Mesenchymal stem cell (in vitro differentiated cells and primary cell): ENCODE measurements at regions not wholly inside any gene's neighbourhood (a gene's known extent, or its start where the extent isn't known, plus 50 kb on each side); places are given as distances from the start of the nearest gene placed in this dataset.

Experiments
- DNase-seq: peaks from one replicate; pipeline ENCODE4 v3.0.0-alpha.2; 2013
- H2AFZ ChIP-seq: one replicate; pipeline ENCODE4 v1.6.1; 2013; ENCODE audit warnings: low read depth, mild to moderate bottlenecking, control low read depth, inconsistent platforms, low read length, moderate library complexity
- H2AK5ac ChIP-seq: 2 replicates; pipeline ENCODE4 v1.6.1; 2013; ENCODE audit warnings: low read length, moderate library complexity, mild to moderate bottlenecking, inconsistent platforms; ENCODE audit not compliant: severe bottlenecking
- H2BK120ac ChIP-seq: one replicate; pipeline ENCODE4 v1.6.1; 2013; ENCODE audit warnings: low read depth, mild to moderate bottlenecking, inconsistent platforms, low read length, moderate library complexity
- H2BK12ac ChIP-seq, 2 experiments: one replicate each; pipeline ENCODE4 v1.6.1; 2013; ENCODE audit warnings: inconsistent platforms in 2 of 2, low read length in 2 of 2, mild to moderate bottlenecking in 2 of 2, moderate library complexity in 2 of 2, control low read depth in 1 of 2
- H2BK15ac ChIP-seq: one replicate; pipeline ENCODE4 v1.6.1; 2013; ENCODE audit warnings: mild to moderate bottlenecking, low read depth, inconsistent platforms; ENCODE audit not compliant: poor library complexity, severe bottlenecking
- H2BK5ac ChIP-seq: 2 replicates; pipeline ENCODE4 v1.6.1; 2013; ENCODE audit warnings: low read depth, mild to moderate bottlenecking, low read length, control low read depth, inconsistent platforms; ENCODE audit not compliant: poor library complexity, severe bottlenecking
- H3K14ac ChIP-seq, 2 experiments: one replicate each; pipeline ENCODE4 v1.6.1; 2013; ENCODE audit warnings: inconsistent platforms in 2 of 2, low read length in 2 of 2, control low read depth in 1 of 2, mild to moderate bottlenecking in 1 of 2, moderate library complexity in 1 of 2
- H3K18ac ChIP-seq, 2 experiments: one replicate each; pipeline ENCODE4 v1.6.1; 2013; ENCODE audit warnings: inconsistent platforms in 2 of 2, low read length in 2 of 2, control low read depth in 1 of 2, low read depth in 1 of 2, mild to moderate bottlenecking in 1 of 2
- H3K23ac ChIP-seq, 2 experiments: one replicate each; pipeline ENCODE4 v1.6.1; 2013; ENCODE audit warnings: inconsistent platforms in 2 of 2, low read length in 2 of 2, mild to moderate bottlenecking in 2 of 2, moderate library complexity in 2 of 2, control low read depth in 1 of 2
- H3K27ac ChIP-seq: 2 replicates; pipeline ENCODE4 v1.5.1; 2013; ENCODE audit warnings: mild to moderate bottlenecking, moderate library complexity, low read length, control low read depth, inconsistent platforms; ENCODE audit not compliant: poor library complexity, severe bottlenecking
- H3K27me3 ChIP-seq, 2 experiments: 2 replicates each; pipeline versions ENCODE4 v1.6.1 to v1.7.0; 2013; ENCODE audit warnings: low read length in 2 of 2, mild to moderate bottlenecking in 2 of 2, moderate library complexity in 2 of 2, control low read depth in 1 of 2, inconsistent platforms in 1 of 2; ENCODE audit not compliant: control insufficient read depth in 1 of 2, insufficient read depth in 1 of 2
- H3K36me3 ChIP-seq, 2 experiments: 2 replicates each; pipeline versions ENCODE4 v1.6.1 to v1.7.0; 2013; ENCODE audit warnings: low read length in 2 of 2, control low read depth in 1 of 2, inconsistent platforms in 1 of 2, low read depth in 1 of 2, mild to moderate bottlenecking in 1 of 2; ENCODE audit not compliant: insufficient read depth in 2 of 2, control insufficient read depth in 1 of 2
- H3K4ac ChIP-seq, 2 experiments: one replicate each; pipeline ENCODE4 v1.6.1; 2013; ENCODE audit warnings: inconsistent platforms in 2 of 2, low read length in 2 of 2, mild to moderate bottlenecking in 2 of 2, moderate library complexity in 2 of 2, control low read depth in 1 of 2, low read depth in 1 of 2
- H3K4me1 ChIP-seq: 2 replicates; pipeline ENCODE4 v1.6.1; 2013; ENCODE audit warnings: low read depth, low read length, control low read depth; ENCODE audit not compliant: control insufficient read depth, insufficient read depth
- H3K4me2 ChIP-seq: 2 replicates; pipeline ENCODE4 v1.6.1; 2013; ENCODE audit warnings: low read length, mild to moderate bottlenecking, inconsistent platforms; ENCODE audit not compliant: poor library complexity, severe bottlenecking
- H3K4me3 ChIP-seq, 2 experiments: 2 replicates each; pipeline versions ENCODE4 v1.5.1 to v1.7.0; 2013; ENCODE audit warnings: low read length in 2 of 2, mild to moderate bottlenecking in 2 of 2, control low read depth in 1 of 2, low read depth in 1 of 2; ENCODE audit not compliant: insufficient read depth in 1 of 2
- H3K79me1 ChIP-seq: replicated peaks from 2 replicates; pipeline ENCODE4 v1.6.1; 2013; ENCODE audit warnings: mild to moderate bottlenecking, control low read depth, low read length, inconsistent platforms; ENCODE audit not compliant: poor library complexity, severe bottlenecking
- H3K9ac ChIP-seq: 2 replicates; pipeline ENCODE4 v1.7.0; 2013; ENCODE audit warnings: mild to moderate bottlenecking, low read length, moderate library complexity
- H3K9me3 ChIP-seq: 2 replicates; pipeline ENCODE4 v1.7.0; 2013; ENCODE audit warnings: mild to moderate bottlenecking, low read length; ENCODE audit not compliant: control insufficient read depth
- H4K8ac ChIP-seq: one replicate; pipeline ENCODE4 v1.6.1; 2013; ENCODE audit warnings: inconsistent platforms, mild to moderate bottlenecking, low read length, moderate library complexity
- H4K91ac ChIP-seq: one replicate; pipeline ENCODE4 v1.6.1; 2013; ENCODE audit warnings: mild to moderate bottlenecking, low read length, inconsistent platforms
- WGBS: methylation state at CpG from one replicate; pipeline ENCODE4 v1.1.7; 2013; ENCODE audit warnings: mixed read lengths; 5-methylcytosine and 5-hydroxymethylcytosine counted together

- Histone ChIP-seq H3K14ac (no peak overlapping the region), H3K9me3 (no peaks in the 10 kb centered on the region), H3K4me3 (no peak overlapping the region), H3K4ac (no peak overlapping the region), H2BK15ac (no peak overlapping the region), H3K27me3 (no peaks in the 10 kb centered on the region), H2AFZ (no peak overlapping the region), H2BK5ac (no peak overlapping the region), H3K4me1 (peaks cover 2% of the 10 kb centered on the region), H3K23ac (no peak overlapping the region), H3K4me2 (no peak overlapping the region), H3K18ac (no peak overlapping the region), H3K9ac (no peak overlapping the region), H3K36me3 (no peaks in the 10 kb centered on the region), H2BK12ac (no peak overlapping the region), H2AK5ac (no peak overlapping the region), H2BK120ac (no peak overlapping the region), H3K27ac (no peak overlapping the region), H3K79me1 (no peaks in the 10 kb centered on the region), H4K91ac (no peak overlapping the region), H4K8ac (no peak overlapping the region)
- WGBS: 82% methylated on average over 1 of the region's 1 CpG
- DNase-seq: no peak
Observed at GRCh38 chr4:146098397-146098796, 77.1 kb upstream of the LSM6 start.

DNA sequence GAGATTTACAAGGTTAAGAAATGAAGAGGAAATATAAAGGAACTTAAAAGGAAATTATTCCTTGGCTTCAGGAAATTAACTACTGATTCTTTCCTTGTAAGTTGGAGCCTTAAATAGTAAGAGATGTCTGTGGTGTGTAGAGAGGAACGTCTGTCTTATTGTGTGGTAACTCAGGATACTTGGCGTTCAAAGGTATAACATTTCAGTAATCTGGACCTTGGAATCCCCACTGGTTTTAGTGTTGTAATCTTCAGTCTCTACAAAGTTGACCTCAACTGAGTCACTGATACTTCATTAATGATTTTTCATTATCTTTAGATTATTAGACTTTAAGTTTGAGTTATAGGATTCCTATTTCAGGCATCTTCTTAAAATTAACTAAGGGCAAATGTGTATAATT, 79.1 kb upstream of the LSM6 start:
- H3K27ac ChIP-seq: no peak overlapping the region
- no peak overlapping the region for H3K18ac ChIP-seq
- no peak overlapping the region for H3K4me2 ChIP-seq
- H3K4ac ChIP-seq: no peak overlapping the region
- no peak overlapping the region for H3K4me3 ChIP-seq
- H3K14ac ChIP-seq: no peak overlapping the region
- no peaks in the 10 kb centered on the region for H3K27me3 ChIP-seq
- H3K36me3 ChIP-seq: no peaks in the 10 kb centered on the region
- no peak overlapping the region for H3K23ac ChIP-seq
- H3K79me1 ChIP-seq: no peaks in the 10 kb centered on the region
- peaks cover 2% of the 10 kb centered on the region for H3K4me1 ChIP-seq
- no peak overlapping the region for H2BK120ac ChIP-seq
- no peak overlapping the region for H2AFZ ChIP-seq
- no peak overlapping the region for H2BK12ac ChIP-seq
- no peak overlapping the region for H4K8ac ChIP-seq
- no peaks in the 10 kb centered on the region for H3K9me3 ChIP-seq
- H3K9ac ChIP-seq: no peak overlapping the region
- H2BK5ac ChIP-seq: no peak overlapping the region
- no peak for DNase-seq
- no peak overlapping the region for H2AK5ac ChIP-seq
- no peak overlapping the region for H4K91ac ChIP-seq
- WGBS: 79% methylated on average over 1 of the region's 2 CpGs
- no peak overlapping the region for H2BK15ac ChIP-seq

DNA sequence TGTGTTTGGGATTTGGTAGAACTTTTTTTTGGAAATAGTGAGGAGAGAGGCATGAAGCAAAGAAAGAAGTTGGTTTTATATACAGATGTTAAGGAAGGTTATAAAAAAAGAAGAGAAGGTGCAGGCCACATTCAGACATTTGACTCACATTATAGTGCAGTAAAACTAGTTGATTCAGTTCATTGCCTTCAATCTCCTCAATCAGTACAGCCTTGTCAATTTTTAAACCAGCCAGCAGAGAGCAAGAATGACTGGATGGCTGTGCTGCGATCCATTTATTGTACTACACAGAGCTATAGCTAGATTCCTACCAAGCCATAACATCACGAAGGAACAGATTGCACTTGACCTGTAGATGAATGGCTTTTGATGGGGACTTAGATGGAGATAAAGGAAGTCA, 79.7 kb upstream of the LSM6 start:
- H2BK120ac ChIP-seq: no peak overlapping the region
- no peak overlapping the region for H4K91ac ChIP-seq
- no peak overlapping the region for H2BK5ac ChIP-seq
- no peak overlapping the region for H3K18ac ChIP-seq
- H2AK5ac ChIP-seq: no peak overlapping the region
- no peaks in the 10 kb centered on the region for H3K36me3 ChIP-seq
- H2AFZ ChIP-seq: no peak overlapping the region
- no peak for DNase-seq
- H3K23ac ChIP-seq: no peak overlapping the region
- no peak overlapping the region for H3K4ac ChIP-seq
- no peak overlapping the region for H4K8ac ChIP-seq
- H3K79me1 ChIP-seq: no peaks in the 10 kb centered on the region
- H2BK15ac ChIP-seq: no peak overlapping the region
- peaks cover 2% of the 10 kb centered on the region for H3K4me1 ChIP-seq
- H2BK12ac ChIP-seq: no peak overlapping the region
- H3K4me2 ChIP-seq: no peak overlapping the region
- no peak overlapping the region for H3K4me3 ChIP-seq
- H3K9me3 ChIP-seq: no peaks in the 10 kb centered on the region
- H3K14ac ChIP-seq: no peak overlapping the region
- H3K9ac ChIP-seq: no peak overlapping the region
- 95% methylated on average over 2 of the region's 2 CpGs for WGBS
- no peaks in the 10 kb centered on the region for H3K27me3 ChIP-seq
- H3K27ac ChIP-seq: no peak overlapping the region

- Histone ChIP-seq H2BK120ac (no peak overlapping the region), H2BK5ac (no peak overlapping the region), H3K79me1 (no peaks in the 10 kb centered on the region), H3K27me3 (no peaks in the 10 kb centered on the region), H3K36me3 (no peaks in the 10 kb centered on the region), H3K9ac (no peak overlapping the region), H3K4me3 (no peak overlapping the region), H3K18ac (no peak overlapping the region), H4K8ac (no peak overlapping the region), H3K14ac (no peak overlapping the region), H3K23ac (no peak overlapping the region), H3K4me2 (no peak overlapping the region), H2BK12ac (no peak overlapping the region), H3K9me3 (no peaks in the 10 kb centered on the region), H3K4ac (no peak overlapping the region), H3K27ac (no peak overlapping the region), H4K91ac (no peak overlapping the region), H2BK15ac (no peak overlapping the region), H2AK5ac (no peak overlapping the region), H2AFZ (no peak overlapping the region), H3K4me1 (peaks cover 2% of the 10 kb centered on the region)
- 50% methylated on average over 2 of the region's 4 CpGs for WGBS
- DNase-seq: peak; percentile 56
Observed at GRCh38 chr4:146095091-146095690, 80.3 kb upstream of the LSM6 start.
